WTC11 (cell line): ENCODE measurements at regions not wholly inside any gene's neighbourhood (a gene's known extent, or its start where the extent isn't known, plus 50 kb on each side); places are given as distances from the start of the nearest gene placed in this dataset.

Source experiments
- ATAC-seq: fragments of 200-7000 bp; cut with Tn5 transposase; 2 replicates; pipeline ENCODE4 v1.10.0; 2021; ENCODE audit warnings: mild to moderate bottlenecking, moderate library complexity
- CTCF ChIA-PET: fragments of 300-600 bp; sonication (Branson Sonifier 250); formaldehyde crosslinking; loops from one replicate; lab custom pipeline; 2021; ENCODE audit warnings: antibody characterized with exemption; lab: Charles Lee
- POLR2A ChIA-PET: fragments of 350-600 bp; sonication (Branson Sonifier 250); formaldehyde crosslinking; loops from one replicate; lab custom pipeline; 2021; ENCODE audit warnings: antibody characterized with exemption; lab: Charles Lee
- DNase-seq: peaks from one replicate; pipeline ENCODE4 v3.0.0; 2021; ENCODE audit warnings: low spot score
- H3K27ac Mint-ChIP-seq: 2 replicates; pipeline ENCODE4 v1.8.0; 2021; ENCODE audit warnings: mixed read lengths
- H3K27me3 Mint-ChIP-seq: 2 replicates; pipeline ENCODE4 v1.8.0; 2021; ENCODE audit warnings: low read depth, mild to moderate bottlenecking, moderate library complexity, mixed read lengths
- H3K36me3 Mint-ChIP-seq: 2 replicates; pipeline ENCODE4 v1.8.0; 2021; ENCODE audit warnings: mixed read lengths
- H3K4me1 Mint-ChIP-seq: 2 replicates; pipeline ENCODE4 v1.8.0; 2022; ENCODE audit warnings: mixed read lengths
- H3K4me3 Mint-ChIP-seq: 2 replicates; pipeline ENCODE4 v1.8.0; 2021; ENCODE audit warnings: mild to moderate bottlenecking, moderate library complexity, mixed read lengths
- H3K9me3 Mint-ChIP-seq: 2 replicates; pipeline ENCODE4 v1.8.0; 2021; ENCODE audit warnings: mixed read lengths
- AR ChIP-seq: fragments of 250-450 bp; sonication (Bioruptor Pico); IDR thresholded peaks from 2 replicates; pipeline ENCODE4 v1.9.0; 2021; ENCODE audit warnings: mild to moderate bottlenecking
- CTCF ChIP-seq: fragments of 200-600 bp; IDR thresholded peaks from 2 replicates; pipeline ENCODE4 v1.8.0; 2022; ENCODE audit warnings: antibody characterized with exemption
- GABPB1 ChIP-seq: sonication (generic); formaldehyde crosslinking; IDR thresholded peaks from 2 replicates; pipeline ENCODE4 v1.8.1; 2023; ENCODE audit warnings: mild to moderate bottlenecking, missing genetic modification reagents
- NFE2L1 ChIP-seq: sonication (generic); formaldehyde crosslinking; IDR thresholded peaks from 2 replicates; pipeline ENCODE4 v1.8.1; 2023; ENCODE audit warnings: missing genetic modification reagents
- NR3C1 ChIP-seq: sonication (generic); formaldehyde crosslinking; conservative IDR thresholded peaks from 2 replicates; pipeline ENCODE4 v1.8.1; 2023; ENCODE audit warnings: low read depth, mild to moderate bottlenecking, missing genetic modification reagents
- SOX15 ChIP-seq: fragments of 250-450 bp; sonication (Bioruptor Pico); IDR thresholded peaks from 2 replicates; pipeline ENCODE4 v1.9.0; 2021; ENCODE audit warnings: mild to moderate bottlenecking
- TCF7 ChIP-seq: sonication (generic); formaldehyde crosslinking; IDR thresholded peaks from 2 replicates; pipeline ENCODE4 v1.8.0; 2022; ENCODE audit warnings: mild to moderate bottlenecking, low read depth, missing genetic modification reagents, moderate library complexity
- TP53 ChIP-seq: sonication (generic); formaldehyde crosslinking; IDR thresholded peaks from 2 replicates; pipeline ENCODE4 v1.8.1; 2023; ENCODE audit warnings: mild to moderate bottlenecking, missing genetic modification reagents
- ZNF532 ChIP-seq: fragments of 250-450 bp; sonication (Bioruptor Pico); IDR thresholded peaks from 2 replicates; pipeline ENCODE4 v1.9.0; 2021; ENCODE audit warnings: mild to moderate bottlenecking, borderline replicate concordance
- TF ChIP-seq, protein P1 (sequence below): fragments of 250-450 bp; sonication (Bioruptor Pico); conservative IDR thresholded peaks from 2 replicates; pipeline ENCODE4 v1.9.0; 2021; ENCODE audit warnings: mild to moderate bottlenecking
- TF ChIP-seq, protein P2 (sequence below): sonication (generic); formaldehyde crosslinking; IDR thresholded peaks from 2 replicates; pipeline ENCODE4 v1.8.1; 2023; ENCODE audit warnings: mild to moderate bottlenecking, moderate library complexity, missing genetic modification reagents
- TF ChIP-seq, protein P3 (sequence below): sonication (generic); formaldehyde crosslinking; conservative IDR thresholded peaks from 2 replicates; pipeline ENCODE4 v1.8.1; 2022; ENCODE audit warnings: mild to moderate bottlenecking, missing genetic modification reagents

GRCh38 chr1:78277253-78277652 is 213.5 kb upstream of the PTGFR start (continued):
- no peak for TF ChIP-seq NR3C1 (CRISPR knock-in tag)
- TF ChIP-seq, all 79 proteins: peak for 0

GRCh38 chr1:78279051-78279450 is 211.7 kb upstream of the PTGFR start:
- no peak overlapping the region for H3K4me3 Mint-ChIP-seq
- DNase-seq (no peak), ATAC-seq (no peak)
- H3K4me1 Mint-ChIP-seq = no peaks in the 10 kb centered on the region
- CTCF ChIA-PET = no interaction called here
- H3K36me3 Mint-ChIP-seq = no peaks in the 10 kb centered on the region
- H3K27me3 Mint-ChIP-seq = peaks cover 20% of the 10 kb centered on the region
- TF ChIP-seq TP53 (CRISPR knock-in tag) = no peak
- TF ChIP-seq AR (CRISPR knock-in tag) = no peak
- no peak for TF ChIP-seq NFE2L1 (CRISPR knock-in tag)
- no peak for TF ChIP-seq CTCF
- TF ChIP-seq, protein P1, sequence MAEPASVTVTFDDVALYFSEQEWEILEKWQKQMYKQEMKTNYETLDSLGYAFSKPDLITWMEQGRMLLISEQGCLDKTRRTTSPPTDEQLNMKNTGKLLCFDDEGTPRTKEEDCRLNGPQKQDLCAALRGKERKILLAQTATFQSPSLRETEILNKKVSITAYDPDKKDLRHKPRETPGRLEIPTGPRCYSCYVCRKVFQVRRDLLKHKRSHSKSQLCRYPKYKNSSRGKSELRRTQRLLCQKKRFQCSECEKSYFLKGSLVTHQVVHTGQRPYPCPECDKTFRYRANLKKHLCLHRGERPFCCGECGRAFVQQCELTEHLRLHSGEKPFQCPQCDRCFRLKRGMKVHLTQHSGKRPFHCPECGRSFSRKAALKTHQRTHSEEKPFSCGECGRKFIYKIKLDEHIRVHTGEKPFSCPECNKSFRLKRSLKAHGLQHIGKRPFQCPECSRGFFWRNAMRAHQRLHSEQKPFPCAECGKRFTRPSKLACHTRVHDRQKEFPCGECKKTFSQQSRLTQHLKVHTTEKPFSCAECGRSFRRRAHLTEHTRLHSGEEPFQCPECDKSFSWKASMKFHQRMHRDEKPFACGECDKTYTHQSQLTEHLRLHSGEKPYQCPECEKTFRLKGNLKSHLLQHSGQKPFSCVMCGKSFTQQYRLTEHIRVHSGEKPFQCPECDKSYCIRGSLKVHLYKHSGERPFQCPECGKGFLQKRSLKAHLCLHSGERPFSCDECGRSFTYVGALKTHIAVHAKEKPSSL = no peak
- no peak for TF ChIP-seq TCF7 (CRISPR knock-in tag)
- TF ChIP-seq ZNF532 (CRISPR knock-in tag) = no peak
- TF ChIP-seq, protein P2, sequence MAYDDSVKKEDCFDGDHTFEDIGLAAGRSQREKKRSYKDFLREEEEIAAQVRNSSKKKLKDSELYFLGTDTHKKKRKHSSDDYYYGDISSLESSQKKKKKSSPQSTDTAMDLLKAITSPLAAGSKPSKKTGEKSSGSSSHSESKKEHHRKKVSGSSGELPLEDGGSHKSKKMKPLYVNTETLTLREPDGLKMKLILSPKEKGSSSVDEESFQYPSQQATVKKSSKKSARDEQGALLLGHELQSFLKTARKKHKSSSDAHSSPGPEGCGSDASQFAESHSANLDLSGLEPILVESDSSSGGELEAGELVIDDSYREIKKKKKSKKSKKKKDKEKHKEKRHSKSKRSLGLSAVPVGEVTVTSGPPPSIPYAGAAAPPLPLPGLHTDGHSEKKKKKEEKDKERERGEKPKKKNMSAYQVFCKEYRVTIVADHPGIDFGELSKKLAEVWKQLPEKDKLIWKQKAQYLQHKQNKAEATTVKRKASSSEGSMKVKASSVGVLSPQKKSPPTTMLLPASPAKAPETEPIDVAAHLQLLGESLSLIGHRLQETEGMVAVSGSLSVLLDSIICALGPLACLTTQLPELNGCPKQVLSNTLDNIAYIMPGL = no peak
- TF ChIP-seq, protein P3, sequence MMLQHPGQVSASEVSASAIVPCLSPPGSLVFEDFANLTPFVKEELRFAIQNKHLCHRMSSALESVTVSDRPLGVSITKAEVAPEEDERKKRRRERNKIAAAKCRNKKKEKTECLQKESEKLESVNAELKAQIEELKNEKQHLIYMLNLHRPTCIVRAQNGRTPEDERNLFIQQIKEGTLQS (CRISPR knock-in tag) = no peak
- TF ChIP-seq SOX15 (CRISPR knock-in tag) = no peak
- TF ChIP-seq GABPB1 (CRISPR knock-in tag) = no peak
- peaks cover 4% of the 10 kb centered on the region; the same call in 1 of the 2 replicates for H3K9me3 Mint-ChIP-seq
- POLR2A ChIA-PET = no interaction called here
- no peak overlapping the region for H3K27ac Mint-ChIP-seq
